Prostate gland (tissue), 2 donors: ENCODE measurements at regions not wholly inside any gene's neighbourhood (a gene's known extent, or its start where the extent isn't known, plus 50 kb on each side); places are given as distances from the start of the nearest gene placed in this dataset.
"Not testable (repeated sequence)": the region's sequence is repeated elsewhere in the genome, so short reads cannot be mapped to it uniquely, and the experiment has no call there.

Experiments
- DNase-seq: peaks from one replicate; pipeline ENCODE4 v3.0.0-alpha.2; 2019; ENCODE audit warnings: low spot score
- H3K27ac ChIP-seq, 2 donors: fragments of 200-600 bp; sonication (generic); 2 replicates each; pipeline ENCODE4 v1.5.1; 2017 to 2019
- H3K27me3 ChIP-seq: fragments of 200-600 bp; sonication (generic); replicated peaks from 2 replicates; pipeline ENCODE4 v1.5.1; 2019; ENCODE audit not compliant: insufficient read depth
- H3K36me3 ChIP-seq, 2 donors: fragments of 200-600 bp; sonication (generic); 1 replicate in 1 of 2; 2 replicates in 1 of 2; pipeline versions ENCODE4 v1.5.1 to v1.8.1; 2017 to 2019
- H3K4me1 ChIP-seq: fragments of 200-600 bp; sonication (generic); replicated peaks from 2 replicates; pipeline ENCODE4 v1.5.1; 2019
- H3K4me3 ChIP-seq, 2 donors: fragments of 200-600 bp; sonication (generic); 2 replicates each; pipeline ENCODE4 v1.5.1; 2017 to 2019
- H3K9me3 ChIP-seq: fragments of 200-600 bp; sonication (generic); 2 replicates; pipeline ENCODE4 v1.5.1; 2017
- POLR2A ChIP-seq: fragments of 450-650 bp; IDR thresholded peaks from one replicate; pipeline ENCODE4 v1.6.1; 2016; ENCODE audit warnings: antibody characterized with exemption, mild to moderate bottlenecking
- POLR2AphosphoS5 ChIP-seq: sonication (generic); formaldehyde crosslinking; IDR thresholded peaks from one replicate; pipeline ENCODE4 v1.6.1; 2017; ENCODE audit warnings: antibody characterized with exemption
- WGBS: methylation state at CpG from one replicate; pipeline ENCODE4 v1.1.5; 2018; 5-methylcytosine and 5-hydroxymethylcytosine counted together
- intact Hi-C: fragments of 100-400 bp; cut with DNase I; formaldehyde crosslinking; loops from one replicate; pipeline ENCODE4 v1.14.2; 2022
- TF ChIP-seq, protein P1 (sequence below), 4 experiments: fragments of 200-600 bp in 2 of 4; fragments of 450-650 bp in 2 of 4; sonication (generic) in 2 of 4; IDR thresholded peaks; 1 replicate in 3 of 4; 2 replicates in 1 of 4; pipeline ENCODE4 v1.5.1; 2016 to 2019; ENCODE audit warnings: antibody characterized with exemption in 4 of 4, mild to moderate bottlenecking in 2 of 4, moderate library complexity in 2 of 4

DNA sequence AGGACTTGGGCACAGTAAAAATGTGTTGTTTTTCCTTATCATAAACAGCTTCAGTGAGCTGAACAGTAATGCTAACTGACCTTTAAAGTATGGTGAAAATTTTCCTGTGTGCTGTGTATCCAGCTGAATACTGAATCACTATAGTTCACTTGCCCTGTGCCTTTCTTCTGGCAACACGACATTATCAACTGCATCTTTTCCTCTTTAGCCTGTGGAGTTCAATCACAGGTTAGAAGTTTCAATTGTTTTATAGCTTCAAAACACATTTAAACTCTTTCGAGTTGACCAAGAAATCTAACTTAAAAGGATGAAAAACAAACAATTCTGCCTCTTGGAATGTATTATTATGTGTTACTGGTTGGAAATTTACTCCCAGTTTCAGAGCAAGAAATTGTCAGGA is 1120.7 kb upstream of the ALCAM start:
- intact Hi-C loops = no loop called here
- Histone ChIP-seq H3K4me1 (no peaks in the 10 kb centered on the region), H3K27ac (no peak overlapping the region), H3K9me3 (no peaks in the 10 kb centered on the region), H3K4me3 (no peak overlapping the region), H3K36me3 (no peaks in the 10 kb centered on the region), H3K27me3 (no peaks in the 10 kb centered on the region)
- TF ChIP-seq POLR2AphosphoS5 = no peak
- TF ChIP-seq POLR2A = no peak
- TF ChIP-seq, protein P1, sequence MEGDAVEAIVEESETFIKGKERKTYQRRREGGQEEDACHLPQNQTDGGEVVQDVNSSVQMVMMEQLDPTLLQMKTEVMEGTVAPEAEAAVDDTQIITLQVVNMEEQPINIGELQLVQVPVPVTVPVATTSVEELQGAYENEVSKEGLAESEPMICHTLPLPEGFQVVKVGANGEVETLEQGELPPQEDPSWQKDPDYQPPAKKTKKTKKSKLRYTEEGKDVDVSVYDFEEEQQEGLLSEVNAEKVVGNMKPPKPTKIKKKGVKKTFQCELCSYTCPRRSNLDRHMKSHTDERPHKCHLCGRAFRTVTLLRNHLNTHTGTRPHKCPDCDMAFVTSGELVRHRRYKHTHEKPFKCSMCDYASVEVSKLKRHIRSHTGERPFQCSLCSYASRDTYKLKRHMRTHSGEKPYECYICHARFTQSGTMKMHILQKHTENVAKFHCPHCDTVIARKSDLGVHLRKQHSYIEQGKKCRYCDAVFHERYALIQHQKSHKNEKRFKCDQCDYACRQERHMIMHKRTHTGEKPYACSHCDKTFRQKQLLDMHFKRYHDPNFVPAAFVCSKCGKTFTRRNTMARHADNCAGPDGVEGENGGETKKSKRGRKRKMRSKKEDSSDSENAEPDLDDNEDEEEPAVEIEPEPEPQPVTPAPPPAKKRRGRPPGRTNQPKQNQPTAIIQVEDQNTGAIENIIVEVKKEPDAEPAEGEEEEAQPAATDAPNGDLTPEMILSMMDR (IDR thresholded peaks at IDR 0.05) = no peak
- no peak for DNase-seq
- 6% methylated on average over 2 of the region's 2 CpGs for WGBS

DNA sequence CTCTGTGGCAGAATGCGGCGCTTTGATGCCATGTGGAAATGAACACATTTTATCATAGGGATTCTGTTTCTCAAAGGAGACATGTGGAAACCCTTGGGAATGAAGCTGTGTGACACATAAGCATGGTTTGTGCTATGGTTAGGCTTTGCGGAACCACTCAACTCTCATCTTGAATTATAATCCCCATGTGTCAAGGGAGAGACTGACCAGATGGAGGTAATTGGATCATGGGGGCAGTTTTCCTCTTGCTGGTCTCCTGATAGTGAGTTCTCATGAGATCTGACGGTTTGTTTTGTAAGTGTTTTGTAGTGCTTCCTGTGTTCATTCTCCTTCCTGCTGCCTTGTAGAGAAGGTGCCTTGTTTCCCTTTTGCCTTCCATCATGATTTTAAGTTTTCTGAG is 1109.2 kb upstream of the ALCAM start:
- Histone ChIP-seq H3K9me3 (no peaks in the 10 kb centered on the region), H3K27ac (no peak overlapping the region), H3K4me3 (no peak overlapping the region), H3K4me1 (no peaks in the 10 kb centered on the region), H3K36me3 (no peaks in the 10 kb centered on the region), H3K27me3 (no peaks in the 10 kb centered on the region)
- no peak for DNase-seq
- 87% methylated on average over 4 of the region's 4 CpGs for WGBS
- TF ChIP-seq, protein P1 (IDR thresholded peaks at IDR 0.05) = no peak
- TF ChIP-seq POLR2AphosphoS5 (no peak), POLR2A (no peak)
- intact Hi-C loops = no loop called here

DNA sequence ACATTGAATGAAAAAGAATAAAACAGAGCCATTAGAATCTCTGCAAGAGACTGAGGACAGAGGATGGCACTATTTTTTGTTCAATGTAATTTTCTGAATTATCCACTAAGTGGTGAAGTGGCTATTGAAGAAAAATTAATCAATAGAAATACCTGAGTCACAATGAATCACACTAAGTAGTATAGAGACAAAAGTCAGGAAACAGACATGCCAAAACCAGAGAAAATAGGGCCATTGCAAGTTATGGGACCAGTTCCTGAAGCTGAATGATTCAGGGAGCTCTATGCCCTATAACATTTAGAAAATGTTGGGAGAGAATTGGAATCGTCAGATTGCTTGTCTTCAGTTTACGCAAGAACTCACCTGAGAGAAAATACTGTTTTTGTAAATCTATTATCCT is 1103.2 kb upstream of the ALCAM start:
- Histone ChIP-seq H3K36me3 (no peaks in the 10 kb centered on the region), H3K27ac (no peak overlapping the region), H3K4me3 (no peak overlapping the region), H3K27me3 (no peaks in the 10 kb centered on the region), H3K9me3 (no peaks in the 10 kb centered on the region), H3K4me1 (no peaks in the 10 kb centered on the region)
- no peak for DNase-seq
- intact Hi-C loops = no loop called here
- WGBS = 85% methylated on average over 2 of the region's 2 CpGs
- TF ChIP-seq POLR2A (no peak), POLR2AphosphoS5 (no peak)
- TF ChIP-seq, protein P1 (IDR thresholded peaks at IDR 0.05) = no peak

DNA sequence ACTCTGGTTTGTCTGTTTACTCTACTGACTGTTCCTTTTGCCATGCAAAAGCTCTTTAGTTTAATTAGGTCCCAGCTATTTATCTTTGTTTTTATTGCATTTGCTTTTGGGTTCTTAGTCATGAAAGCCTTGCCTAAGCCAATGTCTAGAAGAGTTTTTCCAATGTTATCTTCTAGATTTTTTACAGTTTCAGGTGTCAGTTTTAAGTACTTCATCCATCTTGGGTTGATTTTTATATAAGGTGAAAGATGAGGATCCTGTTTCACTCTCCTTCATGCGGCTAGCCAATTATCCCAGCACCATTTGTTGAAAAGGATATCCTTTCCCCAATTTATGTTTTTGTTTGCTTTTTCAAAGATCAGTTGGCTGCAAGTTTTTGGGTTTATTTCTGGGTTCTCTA is 1100.5 kb upstream of the ALCAM start:
- H3K4me3 ChIP-seq, H3K27me3 ChIP-seq, intact Hi-C loops, H3K27ac ChIP-seq, H3K4me1 ChIP-seq, H3K9me3 ChIP-seq, DNase-seq, H3K36me3 ChIP-seq: not testable (repeated sequence)
- WGBS = 24% methylated on average over 1 of the region's 1 CpG

DNA sequence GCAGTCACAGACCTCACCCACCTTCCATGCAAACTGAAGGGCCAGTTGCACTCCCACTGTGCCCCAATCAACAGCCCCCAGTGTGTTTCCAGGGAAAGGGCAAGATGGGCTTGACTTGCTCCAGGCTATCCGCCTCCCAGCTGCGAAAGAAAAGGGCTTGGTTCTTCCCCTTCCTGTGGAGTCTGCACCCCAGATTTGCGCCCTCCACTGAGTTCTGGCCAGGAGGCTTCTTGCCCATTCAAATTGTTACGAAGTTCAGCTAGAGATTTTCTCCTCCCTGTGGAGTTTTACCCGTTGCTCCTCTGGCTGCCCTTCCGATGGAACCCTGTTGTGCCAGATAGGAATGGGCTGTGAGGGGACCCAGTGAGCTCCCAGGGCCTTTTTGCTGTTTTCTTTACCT is 1096.9 kb upstream of the ALCAM start:
- H3K36me3 ChIP-seq = no peaks in the 10 kb centered on the region
- 67% methylated on average over 6 of the region's 6 CpGs for WGBS
- H3K27me3 ChIP-seq = no peaks in the 10 kb centered on the region
- TF ChIP-seq, protein P1 (IDR thresholded peaks at IDR 0.05) = no peak
- TF ChIP-seq POLR2AphosphoS5 (no peak), POLR2A (no peak)
- no peaks in the 10 kb centered on the region for H3K9me3 ChIP-seq
- no peak overlapping the region for H3K4me3 ChIP-seq
- DNase-seq = no peak
- no peaks in the 10 kb centered on the region for H3K4me1 ChIP-seq
- intact Hi-C loops = no loop called here
- no peak overlapping the region for H3K27ac ChIP-seq
